MG63 (cell line): ENCODE measurements at regions not wholly inside any gene's neighbourhood (a gene's known extent, or its start where the extent isn't known, plus 50 kb on each side); places are given as distances from the start of the nearest gene placed in this dataset.
A peak's percentile ranks its signal among the peaks of the same experiment; 100 is the strongest.

Source experiments
- DNase-seq: peaks from one replicate; pipeline ENCODE4 v3.0.0-alpha.2; 2020
- H3K27me3 ChIP-seq: fragments of 250-450 bp; sonication (Bioruptor Pico); 2 replicates; pipeline ENCODE4 v1.5.1; 2020; ENCODE audit warnings: mild to moderate bottlenecking, moderate library complexity
- H3K36me3 ChIP-seq: fragments of 250-450 bp; sonication (Bioruptor Pico); 2 replicates; pipeline ENCODE4 v1.5.1; 2020; ENCODE audit warnings: mild to moderate bottlenecking, moderate library complexity
- H3K4me3 ChIP-seq: fragments of 250-450 bp; sonication (Bioruptor Pico); 2 replicates; pipeline ENCODE4 v1.5.1; 2020; ENCODE audit warnings: mild to moderate bottlenecking, moderate library complexity
- H3K9me3 ChIP-seq: fragments of 250-450 bp; sonication (Bioruptor Pico); 2 replicates; pipeline ENCODE4 v1.5.1; 2020; ENCODE audit warnings: mild to moderate bottlenecking, moderate library complexity

GRCh38 chr17:34121311-34121710 lies 133.8 kb upstream of the CCL2 start:
- DNase-seq = no peak
- no peak overlapping the region for H3K4me3 ChIP-seq

DNA sequence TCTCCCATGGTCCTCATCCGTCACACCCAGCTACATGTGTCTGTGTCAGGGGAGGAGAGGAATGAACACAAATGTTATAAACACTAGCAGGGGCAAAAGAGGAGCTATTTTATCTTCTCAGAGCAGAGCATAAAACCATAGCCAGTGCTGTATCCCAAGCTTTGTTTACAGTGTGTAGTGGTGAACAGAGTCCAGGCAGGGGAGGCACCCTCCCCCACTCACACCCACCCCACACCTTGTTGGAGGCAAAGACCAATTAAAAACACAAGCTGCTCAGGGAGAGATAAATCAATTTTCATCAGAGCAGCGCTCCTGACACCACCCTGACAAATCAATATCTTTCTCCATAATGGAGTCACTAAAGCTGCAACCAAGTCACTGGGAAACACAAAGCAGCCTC lies 132.6 kb upstream of the CCL2 start:
- H3K27me3 ChIP-seq = peaks cover 5% of the 10 kb centered on the region; the same call in 1 of the 2 replicates
- H3K9me3 ChIP-seq = no peaks in the 10 kb centered on the region
- no peak overlapping the region for H3K4me3 ChIP-seq
- H3K36me3 ChIP-seq = no peaks in the 10 kb centered on the region
- DNase-seq = no peak

More at GRCh38 chr17:34121311-34121710, 133.8 kb upstream of the CCL2 start:
- H3K9me3 ChIP-seq = no peaks in the 10 kb centered on the region
- peaks cover 5% of the 10 kb centered on the region; the same call in 1 of the 2 replicates for H3K27me3 ChIP-seq
- H3K36me3 ChIP-seq = no peaks in the 10 kb centered on the region

GRCh38 chr17:34125010-34125409 lies 130.1 kb upstream of the CCL2 start:
- DNase-seq = no peak
- no peak overlapping the region for H3K4me3 ChIP-seq
- no peaks in the 10 kb centered on the region for H3K9me3 ChIP-seq
- no peaks in the 10 kb centered on the region for H3K36me3 ChIP-seq
- H3K27me3 ChIP-seq = peaks cover 2% of the 10 kb centered on the region

DNA sequence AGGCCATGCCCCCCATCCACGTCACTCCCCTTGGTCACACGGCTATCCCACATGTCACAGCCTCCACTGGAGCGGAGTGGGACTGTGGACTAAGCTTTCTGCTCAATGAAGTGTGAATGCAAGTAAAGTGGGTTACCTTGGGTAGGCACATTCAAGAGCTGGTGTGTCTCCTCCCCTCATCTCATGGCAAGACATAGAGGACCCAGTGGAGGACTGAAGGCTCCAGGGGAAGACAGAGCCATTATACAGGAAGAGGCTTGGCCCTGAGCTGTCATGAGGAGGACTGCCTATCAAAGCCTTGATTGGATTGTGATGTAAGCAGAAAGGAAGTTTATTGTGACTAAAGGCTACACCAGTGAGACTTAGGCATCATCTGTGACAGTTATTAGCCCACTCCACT lies 129.2 kb upstream of the CCL2 start:
- H3K9me3 ChIP-seq = no peaks in the 10 kb centered on the region
- no peaks in the 10 kb centered on the region for H3K36me3 ChIP-seq
- H3K27me3 ChIP-seq = no peaks in the 10 kb centered on the region; the same call in none of the 2 replicates
- H3K4me3 ChIP-seq = no peak overlapping the region
- no peak for DNase-seq

GRCh38 chr17:34126496-34126895 lies 128.6 kb upstream of the CCL2 start:
- Histone ChIP-seq H3K4me3 (no peak overlapping the region), H3K9me3 (no peaks in the 10 kb centered on the region), H3K36me3 (no peaks in the 10 kb centered on the region), H3K27me3 (no peaks in the 10 kb centered on the region; the same call in none of the 2 replicates)
- DNase-seq = no peak

- Histone ChIP-seq H3K27me3 (no peaks in the 10 kb centered on the region; the same call in none of the 2 replicates), H3K9me3 (no peaks in the 10 kb centered on the region), H3K4me3 (no peak overlapping the region), H3K36me3 (no peaks in the 10 kb centered on the region)
- DNase-seq = no peak
Observed at GRCh38 chr17:34126965-34127364, 128.1 kb upstream of the CCL2 start.

DNA sequence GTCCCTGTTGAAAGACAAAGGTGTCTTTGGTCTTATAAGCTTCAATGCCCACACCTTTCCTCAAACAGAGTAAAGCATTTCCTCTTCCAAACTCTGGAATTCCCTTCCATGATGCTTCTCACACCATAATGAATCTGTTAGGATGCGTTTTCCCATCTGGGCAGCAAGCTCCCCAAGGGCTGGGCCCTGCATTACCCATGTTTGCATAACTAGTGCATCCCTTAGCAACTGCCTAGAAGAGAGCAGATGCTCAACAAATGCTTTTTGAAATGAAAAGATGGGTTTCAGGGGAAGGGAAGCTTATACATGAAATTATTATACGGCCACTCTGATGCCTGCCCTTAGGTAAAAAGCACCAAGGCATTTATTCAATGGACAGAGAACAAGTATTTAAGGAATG lies 124.5 kb upstream of the CCL2 start:
- Histone ChIP-seq H3K36me3 (no peaks in the 10 kb centered on the region), H3K4me3 (no peak overlapping the region), H3K9me3 (no peaks in the 10 kb centered on the region), H3K27me3 (no peaks in the 10 kb centered on the region; the same call in 1 of the 2 replicates)
- no peak for DNase-seq

GRCh38 chr17:34131386-34131785 lies 123.7 kb upstream of the CCL2 start:
- no peak for DNase-seq
- H3K36me3 ChIP-seq = no peaks in the 10 kb centered on the region
- H3K27me3 ChIP-seq = no peaks in the 10 kb centered on the region; the same call in 1 of the 2 replicates
- no peak overlapping the region for H3K4me3 ChIP-seq
- H3K9me3 ChIP-seq = no peaks in the 10 kb centered on the region

DNA sequence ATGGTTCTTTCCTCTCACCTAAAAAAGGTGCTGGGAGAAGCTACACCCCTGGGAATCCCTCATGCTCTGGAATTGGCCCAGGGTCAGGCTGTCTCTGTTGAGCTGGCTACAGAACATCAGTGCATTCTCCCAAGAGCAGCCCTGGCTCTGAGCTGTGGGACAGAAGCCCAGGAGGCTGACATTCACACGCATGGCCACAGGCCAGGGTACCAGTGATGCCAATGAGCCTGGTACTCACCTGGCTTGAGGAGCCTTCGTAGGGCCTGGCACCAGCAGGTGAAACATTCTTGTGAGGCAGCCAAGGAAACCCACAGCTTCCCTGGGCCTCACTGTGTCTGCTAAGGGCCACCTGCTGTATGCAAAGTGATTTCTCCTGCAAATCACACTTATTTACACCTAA lies 121.7 kb upstream of the CCL2 start:
- H3K27me3 ChIP-seq = no peaks in the 10 kb centered on the region; the same call in 1 of the 2 replicates
- DNase-seq = no peak
- no peaks in the 10 kb centered on the region for H3K9me3 ChIP-seq
- no peak overlapping the region for H3K4me3 ChIP-seq
- H3K36me3 ChIP-seq = no peaks in the 10 kb centered on the region

GRCh38 chr17:34135841-34136240 lies 119.2 kb upstream of the CCL2 start:
- Histone ChIP-seq H3K36me3 (no peaks in the 10 kb centered on the region), H3K4me3 (no peak overlapping the region), H3K9me3 (no peaks in the 10 kb centered on the region), H3K27me3 (peaks cover 2% of the 10 kb centered on the region)
- DNase-seq = no peak

- Histone ChIP-seq H3K36me3 (no peaks in the 10 kb centered on the region), H3K9me3 (no peaks in the 10 kb centered on the region), H3K27me3 (peaks cover 2% of the 10 kb centered on the region), H3K4me3 (no peak overlapping the region)
- DNase-seq = no peak
Observed at GRCh38 chr17:34140006-34140405, 115.1 kb upstream of the CCL2 start.

DNA sequence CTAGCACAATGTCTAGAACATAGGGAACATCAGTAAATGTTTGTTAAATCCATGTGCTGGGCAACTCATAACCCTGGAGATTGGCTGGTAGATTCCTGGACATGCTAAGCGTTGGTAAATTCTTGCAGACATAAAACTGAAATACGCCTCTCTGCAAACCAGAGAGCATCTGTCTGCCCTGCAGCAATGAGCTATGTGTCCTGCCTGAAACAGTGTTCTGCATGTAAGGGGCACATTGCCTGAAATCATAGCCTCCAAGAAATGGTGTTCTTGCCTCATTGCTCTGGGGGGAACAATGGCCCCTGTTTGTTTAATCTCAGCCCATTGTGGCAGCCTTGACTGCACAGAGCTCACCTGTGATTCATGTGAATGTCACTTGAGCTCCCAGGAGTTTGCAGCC lies 113.5 kb upstream of the CCL2 start:
- no peaks in the 10 kb centered on the region for H3K9me3 ChIP-seq
- H3K4me3 ChIP-seq = no peak overlapping the region
- DNase-seq = no peak
- peaks cover 2% of the 10 kb centered on the region for H3K27me3 ChIP-seq
- H3K36me3 ChIP-seq = no peaks in the 10 kb centered on the region

- H3K36me3 ChIP-seq = no peaks in the 10 kb centered on the region
- no peaks in the 10 kb centered on the region for H3K9me3 ChIP-seq
- H3K27me3 ChIP-seq = peaks cover 2% of the 10 kb centered on the region
- no peak for DNase-seq
- no peak overlapping the region for H3K4me3 ChIP-seq
Observed at GRCh38 chr17:34143430-34143829, 111.7 kb upstream of the CCL2 start.

DNA sequence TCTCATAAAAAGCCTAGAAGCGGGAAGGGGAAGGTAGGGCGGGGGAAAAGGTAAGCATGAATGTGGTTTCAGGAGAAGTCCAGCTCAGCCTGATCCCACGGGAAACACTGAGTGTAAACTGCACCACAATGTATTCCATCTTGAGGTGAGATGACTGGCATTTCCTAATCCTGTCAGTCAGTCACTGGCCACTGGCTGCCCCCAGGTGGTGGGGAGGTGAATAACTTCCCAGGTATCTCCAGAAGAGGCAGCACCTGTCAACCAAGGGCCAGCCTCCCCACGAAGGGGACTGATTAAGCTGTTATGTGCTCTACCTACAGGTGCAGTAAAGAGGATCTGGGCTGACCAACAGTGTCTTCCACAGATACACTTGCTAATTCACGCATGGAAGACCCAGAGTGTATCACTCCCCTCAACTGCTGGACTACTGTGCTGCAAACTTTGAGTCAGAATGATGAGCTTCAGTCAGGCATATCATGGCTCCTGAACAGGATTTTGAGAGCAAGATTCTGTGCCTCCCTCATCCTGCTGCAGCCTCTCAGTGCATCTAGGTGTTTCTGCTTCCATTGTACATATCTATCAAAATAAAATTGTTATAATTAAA lies 108.5 kb upstream of the CCL2 start:
- Histone ChIP-seq H3K4me3 (no peak overlapping the region), H3K27me3 (no peaks in the 10 kb centered on the region), H3K36me3 (no peaks in the 10 kb centered on the region), H3K9me3 (no peaks in the 10 kb centered on the region)
- DNase-seq = peak; percentile 36

GRCh38 chr17:34151102-34151501 lies 104.0 kb upstream of the CCL2 start:
- DNase-seq = no peak
- Histone ChIP-seq H3K36me3 (no peaks in the 10 kb centered on the region), H3K27me3 (peaks cover 4% of the 10 kb centered on the region), H3K4me3 (no peak overlapping the region), H3K9me3 (no peaks in the 10 kb centered on the region)

GRCh38 chr17:34153991-34154390 lies 101.1 kb upstream of the CCL2 start:
- Histone ChIP-seq H3K36me3 (no peaks in the 10 kb centered on the region), H3K9me3 (no peaks in the 10 kb centered on the region), H3K27me3 (peaks cover 26% of the 10 kb centered on the region), H3K4me3 (no peak overlapping the region)
- no peak for DNase-seq

DNA sequence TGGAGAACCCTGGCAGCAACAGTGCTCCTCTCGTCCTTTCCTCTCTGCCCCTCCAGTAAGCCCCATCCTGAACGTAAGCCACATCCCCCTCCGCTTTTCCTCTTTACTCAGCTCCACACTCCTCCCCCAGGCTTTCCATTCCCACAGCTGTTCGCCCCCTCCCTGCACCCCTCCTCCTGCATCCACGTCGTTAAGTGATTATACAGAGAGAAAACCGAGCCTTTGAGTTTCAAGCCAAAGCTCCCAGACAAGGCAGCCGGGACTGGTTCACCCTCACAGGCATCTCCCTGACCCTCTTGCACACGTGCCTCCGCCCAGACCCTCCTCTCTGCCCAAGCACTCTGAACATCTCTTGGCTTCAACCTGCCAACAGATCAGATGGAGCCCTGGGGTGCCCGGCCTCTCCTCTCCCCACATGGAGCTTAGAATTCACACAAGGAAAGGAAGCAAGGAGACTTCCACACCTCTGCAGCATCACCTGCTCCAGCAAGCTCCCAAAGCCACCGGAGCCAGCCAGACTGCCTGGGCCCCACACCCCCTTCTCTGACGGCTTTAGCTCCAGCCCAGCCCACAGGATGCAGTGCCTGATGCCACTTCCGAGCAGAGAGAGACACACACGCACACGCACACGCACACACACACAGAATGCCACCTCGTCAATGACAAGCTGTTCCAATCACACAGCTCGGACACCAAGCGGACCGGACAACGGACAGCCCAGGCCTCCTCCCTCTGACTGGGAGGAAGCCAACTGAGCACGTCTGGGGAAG lies 99.9 kb upstream of the CCL2 start:
- Histone ChIP-seq H3K36me3 (no peaks in the 10 kb centered on the region), H3K9me3 (no peaks in the 10 kb centered on the region), H3K27me3 (peaks cover 26% of the 10 kb centered on the region), H3K4me3 (no peak overlapping the region)
- no peak for DNase-seq

DNA sequence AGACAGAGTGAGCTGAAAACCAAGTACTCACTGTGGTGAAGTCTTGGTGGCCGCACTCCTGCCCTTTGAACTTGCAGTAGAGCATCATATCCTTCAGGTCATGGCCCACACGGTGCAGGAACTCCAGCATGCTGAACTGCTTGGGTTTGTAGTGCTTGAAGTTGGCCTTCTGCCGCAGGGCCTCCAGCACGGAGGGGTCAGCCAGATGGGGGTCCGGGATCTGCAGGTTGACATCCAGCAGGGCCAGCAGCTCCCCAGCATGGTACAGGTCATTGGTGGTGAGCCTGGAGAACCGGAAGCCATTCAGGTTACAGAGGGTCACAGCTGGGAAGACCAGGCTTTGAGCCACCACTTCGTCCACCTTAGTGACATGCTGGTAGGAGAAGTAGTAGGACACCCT lies 99.1 kb upstream of the CCL2 start:
- DNase-seq = no peak
- peaks cover 26% of the 10 kb centered on the region for H3K27me3 ChIP-seq
- no peaks in the 10 kb centered on the region for H3K36me3 ChIP-seq
- no peaks in the 10 kb centered on the region for H3K9me3 ChIP-seq
- no peak overlapping the region for H3K4me3 ChIP-seq
